Fibroblast of lung (primary cell): ENCODE measurements at regions not wholly inside any gene's neighbourhood (a gene's known extent, or its start where the extent isn't known, plus 50 kb on each side); places are given as distances from the start of the nearest gene placed in this dataset.

ENCODE experiments used
- CTCF ChIP-seq, 2 donors: IDR thresholded peaks in 1 of 2; conservative IDR thresholded peaks in 1 of 2; 1 replicate in 1 of 2; 2 replicates in 1 of 2; pipeline ENCODE4 v1.5.1; 2011 to 2012; ENCODE audit warnings: low read length in 2 of 2, control low read depth in 1 of 2, inconsistent platforms in 1 of 2, low read depth in 1 of 2, mild to moderate bottlenecking in 1 of 2
- EZH2 ChIP-seq: IDR thresholded peaks from 2 replicates; pipeline ENCODE4 v1.5.1; 2012; ENCODE audit warnings: low read length, control low read depth, mild to moderate bottlenecking; ENCODE audit errors: missing control alignments

GRCh38 chr2:154549869-154550268 is 148.6 kb upstream of the KCNJ3 start:
- TF ChIP-seq CTCF (conservative IDR thresholded peaks at IDR 0.05 in 1 of 2, IDR thresholded peaks at IDR 0.05 in 1 of 2; ENCODE audit: low read depth in 1 of 2, low read length in 2 of 2) = no peak
- TF ChIP-seq EZH2 = no peak
